Right ventricle myocardium superior (tissue), 1 donor: ENCODE measurements at regions not wholly inside any gene's neighbourhood (a gene's known extent, or its start where the extent isn't known, plus 50 kb on each side); places are given as distances from the start of the nearest gene placed in this dataset.
"Not testable (repeated sequence)": the region's sequence is repeated elsewhere in the genome, so short reads cannot be mapped to it uniquely, and the experiment has no call there.

Source experiments
- ATAC-seq: fragments of 200-7000 bp; cut with Tn5 transposase; one replicate; pipeline ENCODE4 v1.9.1; 2020; ENCODE audit warnings: mild to moderate bottlenecking; ENCODE audit not compliant: poor library complexity
- DNase-seq: peaks from one replicate; pipeline ENCODE4 v3.0.0-alpha.2; 2020
- intact Hi-C: fragments of 100-400 bp; cut with DNase I; formaldehyde crosslinking; loops from one replicate; pipeline ENCODE4 v1.11.2; 2022
- donor health status: DM: no; HTN: yes; CAD: no; lungs with severe emphysema.

GRCh38 chr1:146731981-146732680 is 206.0 kb upstream of the NBPF12 start:
- ATAC-seq, DNase-seq, intact Hi-C loops: not testable (repeated sequence)

- DNase-seq, ATAC-seq, intact Hi-C loops: not testable (repeated sequence)
Measured at GRCh38 chr1:146729642-146730344, 208.3 kb upstream of the NBPF12 start.

DNA sequence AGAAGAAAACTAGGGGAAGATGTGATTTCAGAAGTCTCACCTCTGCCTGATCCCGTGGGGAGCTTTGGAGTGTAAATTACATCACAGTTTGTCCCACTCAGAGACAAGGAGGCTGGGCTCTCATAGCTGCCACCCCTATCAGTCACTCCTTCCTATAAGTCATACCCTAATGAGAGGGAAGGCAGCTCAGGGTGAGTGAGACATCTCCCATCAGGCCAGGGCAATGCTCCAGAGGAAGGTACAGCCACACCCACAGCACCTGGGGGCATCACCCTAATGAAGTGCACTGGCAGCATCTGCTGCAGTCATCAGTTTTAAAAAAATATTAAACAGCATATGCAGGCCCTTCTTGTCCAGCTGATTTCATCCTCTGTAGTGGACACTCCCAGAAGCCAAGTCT is 223.1 kb upstream of the NBPF12 start:
- intact Hi-C loops, ATAC-seq, DNase-seq: not testable (repeated sequence)

GRCh38 chr1:146710838-146711521 is 227.1 kb upstream of the NBPF12 start:
- DNase-seq, intact Hi-C loops, ATAC-seq: not testable (repeated sequence)

DNA sequence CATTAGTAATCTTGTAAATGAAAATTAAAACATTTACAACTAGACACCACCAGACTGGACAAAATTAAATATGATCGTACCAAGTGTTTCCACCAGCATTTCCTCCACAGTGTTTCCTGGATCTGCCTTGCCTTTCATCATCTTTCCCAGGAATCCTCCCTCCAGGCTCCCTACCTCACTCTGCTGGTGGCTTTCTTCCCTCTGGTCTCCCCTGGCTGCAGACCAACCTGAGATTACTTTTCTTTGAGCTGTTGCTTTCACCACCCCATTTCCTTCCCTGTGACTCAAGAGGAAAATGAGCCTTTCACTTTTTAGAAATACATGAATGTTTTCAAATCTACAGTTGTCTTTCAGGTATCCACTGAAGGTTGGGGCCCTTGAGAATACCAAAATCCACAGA is 228.8 kb upstream of the NBPF12 start:
- ATAC-seq, DNase-seq, intact Hi-C loops: not testable (repeated sequence)

- intact Hi-C loops, ATAC-seq, DNase-seq: not testable (repeated sequence)
Measured at GRCh38 chr1:146704162-146704724, 233.9 kb upstream of the NBPF12 start.

DNA sequence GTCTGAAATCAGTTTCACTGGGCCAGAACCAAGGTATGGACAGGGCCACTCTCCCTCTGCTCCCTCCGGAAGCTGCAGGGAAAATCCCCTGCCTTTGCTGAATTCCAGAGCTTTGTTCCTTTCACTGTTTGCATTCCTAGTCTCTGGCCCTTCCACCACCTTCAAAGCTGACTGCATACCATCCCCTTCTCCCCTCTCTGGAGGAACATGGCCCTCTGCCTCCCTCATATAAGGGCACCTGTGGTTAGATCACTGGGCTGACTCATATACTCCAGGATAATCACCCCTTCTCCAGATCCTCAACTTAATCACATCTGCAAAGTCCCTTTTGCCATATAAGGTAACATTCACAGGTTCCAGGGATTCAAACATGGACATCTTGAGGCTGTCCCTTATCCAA is 236.8 kb upstream of the NBPF12 start:
- DNase-seq, intact Hi-C loops, ATAC-seq: not testable (repeated sequence)

DNA sequence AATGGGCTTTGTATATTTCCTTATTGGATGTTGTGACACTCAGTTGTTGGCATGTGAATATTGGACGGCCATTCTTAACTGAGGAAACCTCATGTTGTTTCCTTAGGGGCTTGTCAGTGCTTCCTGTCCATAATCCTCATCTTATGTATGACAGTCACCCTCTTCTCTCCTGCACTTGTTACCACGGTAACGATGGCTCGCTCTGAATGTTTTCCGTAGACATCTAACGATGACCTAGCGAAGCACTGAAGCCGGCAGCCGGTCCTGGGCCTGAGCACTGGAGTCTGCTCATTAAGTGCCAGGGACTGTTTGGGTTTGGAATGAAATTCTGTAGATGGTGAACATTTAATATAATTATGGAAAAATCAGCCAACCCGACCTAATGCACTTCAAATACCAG is 242.7 kb upstream of the NBPF12 start:
- intact Hi-C loops = not testable (repeated sequence)

GRCh38 chr1:146691798-146692197 is 246.3 kb upstream of the NBPF12 start:
- ATAC-seq, intact Hi-C loops, DNase-seq: not testable (repeated sequence)

More for the DNA sequence above, 242.7 kb upstream of the NBPF12 start:
- DNase-seq, ATAC-seq: not testable (repeated sequence)

DNA sequence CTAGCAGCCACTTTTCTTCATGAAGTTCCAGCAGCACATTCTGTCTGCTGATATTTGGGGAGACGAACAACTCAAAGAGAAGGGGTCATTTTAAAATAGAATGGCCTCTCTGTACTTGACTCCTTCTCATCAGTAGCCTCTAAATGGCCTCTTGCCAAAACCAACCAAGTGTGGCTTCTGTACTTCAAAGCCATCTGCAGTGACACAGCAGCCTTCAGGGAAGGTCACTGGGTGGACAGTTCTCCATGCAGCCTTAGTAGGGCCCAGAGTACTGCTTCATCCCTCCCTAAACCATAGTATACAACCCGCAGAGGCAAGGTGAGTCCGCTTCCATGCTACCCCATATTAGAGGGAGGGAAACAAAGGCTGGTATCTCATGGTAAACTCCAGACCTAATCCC is 249.2 kb upstream of the NBPF12 start:
- DNase-seq, intact Hi-C loops: not testable (repeated sequence)
- peak; percentile 38 for ATAC-seq

DNA sequence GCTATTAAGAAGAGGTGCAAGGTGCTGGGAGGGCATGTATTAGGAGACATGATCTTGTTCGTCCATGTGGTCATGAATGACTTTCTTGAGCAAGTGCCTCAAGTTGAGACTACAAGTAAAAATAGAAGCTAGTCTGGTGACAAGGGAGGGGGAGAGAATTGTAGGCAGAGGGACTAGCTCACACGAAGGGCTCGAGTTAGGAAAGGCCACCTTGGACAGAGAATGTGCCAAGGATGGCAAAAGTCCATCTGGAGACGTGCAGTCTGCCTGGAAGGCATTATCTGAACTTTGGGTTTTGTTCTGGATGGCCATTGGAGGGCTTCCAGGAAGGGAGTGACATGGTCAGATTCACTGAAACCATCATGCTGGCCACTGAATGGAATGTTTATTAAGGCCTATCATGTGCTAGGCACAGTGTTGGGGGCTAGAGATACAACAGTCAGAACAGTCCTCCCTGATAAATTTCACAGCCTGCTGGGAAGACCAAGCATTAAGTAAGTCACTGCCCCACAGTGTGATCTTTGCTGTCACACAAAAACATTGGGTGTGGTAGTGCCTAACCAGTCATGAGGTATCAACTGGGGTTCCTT is 251.3 kb upstream of the NBPF12 start:
- ATAC-seq (peak; percentile 94), DNase-seq (peak; percentile 33)
- intact Hi-C loops = not testable (repeated sequence)

DNA sequence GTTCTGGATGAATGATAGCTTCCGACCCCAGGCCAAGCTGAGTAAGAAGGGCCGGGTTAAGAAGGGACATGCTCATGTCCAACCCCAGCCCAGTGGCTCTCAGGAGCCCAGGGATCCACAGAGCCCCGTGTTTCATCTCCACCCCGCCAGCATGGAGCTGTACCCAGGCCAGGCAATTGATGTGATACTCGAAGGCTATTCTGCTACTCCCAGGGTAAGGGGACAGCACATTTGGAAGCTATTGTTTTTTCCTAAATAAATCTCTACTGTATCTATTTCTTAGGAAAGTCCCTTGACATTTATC is 255.0 kb upstream of the NBPF12 start:
- DNase-seq, ATAC-seq, intact Hi-C loops: not testable (repeated sequence)

DNA sequence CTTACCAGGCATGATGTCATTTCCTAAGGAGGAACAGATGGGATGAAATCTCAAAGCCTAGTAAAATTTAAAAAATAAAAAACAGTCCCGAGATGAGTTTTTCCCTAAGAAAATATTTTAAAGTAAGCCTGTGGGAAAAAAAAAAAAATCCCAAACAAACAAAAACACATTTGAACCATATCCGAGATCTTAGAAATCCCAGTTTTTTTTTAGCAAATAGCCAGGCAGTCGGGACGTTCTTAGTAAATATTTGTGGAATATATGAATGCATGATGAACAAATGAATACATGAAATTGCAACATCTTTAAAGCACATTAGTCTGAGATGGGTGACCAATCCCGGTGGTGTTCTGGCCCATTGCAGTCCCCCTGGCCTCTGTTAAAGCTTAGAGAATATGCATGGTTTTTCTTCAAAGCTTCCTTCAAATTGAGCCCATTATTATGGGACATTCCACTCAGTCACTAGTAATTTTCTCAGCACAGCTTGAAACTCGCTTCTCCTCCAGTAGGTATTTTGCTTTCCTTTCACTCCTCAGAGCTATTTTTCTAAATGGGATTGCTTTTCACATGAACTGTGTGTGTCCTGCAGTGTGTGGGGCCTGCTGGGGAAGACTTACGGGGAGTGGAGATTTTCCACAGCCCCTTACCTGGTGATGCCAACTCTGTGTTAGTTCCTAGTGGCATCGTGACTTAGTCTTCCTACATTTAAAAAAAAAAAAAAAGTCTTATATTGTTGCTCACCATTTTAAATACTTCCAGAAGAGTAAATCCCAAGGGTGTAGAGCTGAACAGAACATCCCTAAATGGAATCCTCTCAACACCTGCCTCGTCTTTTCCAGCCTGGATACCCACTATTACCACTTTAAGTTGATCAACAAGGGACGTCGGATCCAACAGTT is 255.6 kb upstream of the NBPF12 start:
- ATAC-seq, DNase-seq, intact Hi-C loops: not testable (repeated sequence)

DNA sequence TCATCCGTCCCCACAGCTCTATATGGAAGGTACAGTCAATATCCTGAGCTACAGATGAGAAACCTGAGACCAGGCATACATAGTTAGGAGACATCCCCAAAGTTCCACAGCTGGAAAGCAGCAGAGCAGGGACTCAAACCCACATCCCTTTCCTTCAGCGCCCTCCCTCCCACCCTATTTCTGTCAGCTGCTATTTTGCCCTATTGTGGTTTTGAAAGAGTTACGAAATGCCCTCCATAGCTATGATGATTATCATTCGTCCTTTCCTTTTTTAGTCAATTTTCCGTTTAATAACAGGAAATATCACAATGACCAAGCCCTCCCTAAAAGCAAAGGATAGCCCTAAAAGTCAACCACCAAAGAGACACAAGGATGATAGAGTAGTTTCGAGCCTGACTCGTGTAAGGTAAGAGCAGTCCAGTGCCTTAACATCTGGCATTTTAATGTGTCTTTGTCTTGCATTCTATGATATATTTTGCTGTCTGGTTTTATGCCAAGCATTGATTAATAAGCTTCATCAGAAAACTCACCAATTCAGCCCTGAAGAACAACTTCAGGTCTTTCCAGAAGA is 264.3 kb upstream of the NBPF12 start:
- ATAC-seq, DNase-seq, intact Hi-C loops: not testable (repeated sequence)

- intact Hi-C loops, DNase-seq, ATAC-seq: not testable (repeated sequence)
Measured at GRCh38 chr1:146672608-146673007, 265.5 kb upstream of the NBPF12 start.

DNA sequence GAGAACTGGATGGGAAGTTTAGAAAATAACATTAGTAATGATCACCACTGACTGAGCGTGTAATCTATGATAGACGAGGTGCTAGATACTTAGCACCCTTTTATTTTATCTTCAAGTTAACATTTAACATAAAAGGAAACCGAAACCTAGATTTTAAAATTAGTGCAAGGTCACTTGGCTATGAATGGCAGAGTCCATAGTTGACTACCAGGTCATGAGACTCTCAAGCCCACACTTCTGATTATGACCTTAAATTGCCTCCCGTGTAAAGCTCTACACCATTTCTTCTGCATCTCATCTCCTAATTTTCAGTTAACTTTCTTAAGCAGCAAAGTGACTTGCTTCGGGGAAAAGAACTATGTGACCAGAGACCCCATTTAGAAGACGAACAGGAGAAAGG is 266.5 kb upstream of the NBPF12 start:
- intact Hi-C loops, DNase-seq: not testable (repeated sequence)
- ATAC-seq = peak; percentile 49

DNA sequence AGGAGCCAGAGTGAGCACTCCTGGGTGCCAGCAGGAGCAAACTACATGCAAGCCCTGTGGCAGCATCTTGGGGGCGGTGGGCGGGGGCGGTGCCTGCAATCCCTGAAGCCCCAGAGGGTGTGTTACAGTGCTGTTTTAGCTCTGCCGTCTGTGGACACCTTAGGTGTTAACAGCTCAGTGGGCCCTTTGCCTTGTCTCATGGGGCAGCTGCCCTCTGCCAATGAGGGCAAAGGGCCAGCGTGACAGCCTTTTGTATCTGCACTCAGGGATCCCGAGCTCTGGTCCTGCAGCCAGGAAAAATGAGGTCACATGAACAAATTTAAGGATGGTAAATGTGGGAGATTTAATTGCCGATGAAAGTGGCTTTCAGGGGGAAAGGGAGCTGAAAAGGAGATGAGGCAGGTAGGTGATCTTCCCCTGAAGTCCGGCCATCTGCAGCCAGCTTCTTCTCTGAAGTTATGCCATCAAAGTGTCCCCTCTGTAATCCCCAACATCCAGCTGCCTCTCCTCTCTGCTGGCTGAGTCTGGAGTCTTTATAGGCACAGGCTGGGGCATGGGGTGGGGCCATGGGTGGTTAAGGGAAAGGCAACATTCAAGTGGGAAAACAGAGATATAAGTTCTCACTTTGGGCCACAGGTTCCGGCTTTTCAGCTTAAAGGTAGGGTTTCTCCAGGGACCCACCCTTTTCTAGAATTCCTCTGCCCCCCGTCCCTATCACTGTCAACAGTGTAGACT is 267.1 kb upstream of the NBPF12 start:
- intact Hi-C loops = not testable (repeated sequence)
- DNase-seq = peak; percentile 77
- ATAC-seq = peak; percentile 97
